ENCODE measurements at regions not wholly inside any gene's neighbourhood (a gene's known extent, or its start where the extent isn't known, plus 50 kb on each side); places are given as distances from the start of the nearest gene placed in this dataset.

DNA sequence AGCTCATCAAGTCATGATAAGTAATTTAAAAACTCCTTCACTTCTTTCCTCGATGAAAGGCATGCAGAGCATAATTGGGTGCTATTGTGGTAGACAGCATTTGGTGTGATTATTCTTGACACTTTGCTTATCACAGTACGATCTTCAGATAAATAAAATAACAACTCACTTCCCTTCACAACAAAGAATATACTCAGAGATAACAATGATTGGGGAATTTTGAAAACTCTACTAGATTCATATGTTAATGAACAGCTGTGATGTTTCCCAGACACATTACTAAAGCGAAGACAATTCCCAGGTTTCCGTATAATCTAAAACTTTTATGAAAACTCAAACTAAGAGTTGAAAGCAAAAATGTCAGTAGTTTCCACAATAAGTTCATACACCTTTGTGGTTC is 670.6 kb upstream of the EPHA7 start:
- H3K4me2 ChIP-seq: no peak overlapping the region
- POLR2A ChIA-PET: no interaction called here
- CTCF ChIA-PET: no interaction called here
- H4K20me1 ChIP-seq (ENCODE audit: insufficient read depth): no peaks in the 10 kb centered on the region
- TF ChIP-seq JUND (IDR thresholded peaks at IDR 0.05) (no peak), RXRA (IDR thresholded peaks at IDR 0.05; ENCODE audit: borderline replicate concordance, low read depth) (no peak), TEAD4 (IDR thresholded peaks at IDR 0.05; ENCODE audit: borderline replicate concordance, insufficient read depth) (no peak), EP300 (IDR thresholded peaks at IDR 0.05; ENCODE audit: borderline replicate concordance in 1 of 2, low read depth in 1 of 2, low read length in 1 of 2) (no peak), GABPA (IDR thresholded peaks at IDR 0.05; ENCODE audit: low read depth) (no peak), POLR2AphosphoS5 (IDR thresholded peaks at IDR 0.05; ENCODE audit: low read depth, low read length) (no peak), MXI1 (IDR thresholded peaks at IDR 0.05; ENCODE audit: low read depth, low read length) (no peak), FOSL2 (IDR thresholded peaks at IDR 0.05; ENCODE audit: borderline replicate concordance, low read depth) (no peak)
- TF ChIP-seq, protein P1, sequence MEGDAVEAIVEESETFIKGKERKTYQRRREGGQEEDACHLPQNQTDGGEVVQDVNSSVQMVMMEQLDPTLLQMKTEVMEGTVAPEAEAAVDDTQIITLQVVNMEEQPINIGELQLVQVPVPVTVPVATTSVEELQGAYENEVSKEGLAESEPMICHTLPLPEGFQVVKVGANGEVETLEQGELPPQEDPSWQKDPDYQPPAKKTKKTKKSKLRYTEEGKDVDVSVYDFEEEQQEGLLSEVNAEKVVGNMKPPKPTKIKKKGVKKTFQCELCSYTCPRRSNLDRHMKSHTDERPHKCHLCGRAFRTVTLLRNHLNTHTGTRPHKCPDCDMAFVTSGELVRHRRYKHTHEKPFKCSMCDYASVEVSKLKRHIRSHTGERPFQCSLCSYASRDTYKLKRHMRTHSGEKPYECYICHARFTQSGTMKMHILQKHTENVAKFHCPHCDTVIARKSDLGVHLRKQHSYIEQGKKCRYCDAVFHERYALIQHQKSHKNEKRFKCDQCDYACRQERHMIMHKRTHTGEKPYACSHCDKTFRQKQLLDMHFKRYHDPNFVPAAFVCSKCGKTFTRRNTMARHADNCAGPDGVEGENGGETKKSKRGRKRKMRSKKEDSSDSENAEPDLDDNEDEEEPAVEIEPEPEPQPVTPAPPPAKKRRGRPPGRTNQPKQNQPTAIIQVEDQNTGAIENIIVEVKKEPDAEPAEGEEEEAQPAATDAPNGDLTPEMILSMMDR (IDR thresholded peaks at IDR 0.05): no peak
- TF ChIP-seq, protein P2, sequence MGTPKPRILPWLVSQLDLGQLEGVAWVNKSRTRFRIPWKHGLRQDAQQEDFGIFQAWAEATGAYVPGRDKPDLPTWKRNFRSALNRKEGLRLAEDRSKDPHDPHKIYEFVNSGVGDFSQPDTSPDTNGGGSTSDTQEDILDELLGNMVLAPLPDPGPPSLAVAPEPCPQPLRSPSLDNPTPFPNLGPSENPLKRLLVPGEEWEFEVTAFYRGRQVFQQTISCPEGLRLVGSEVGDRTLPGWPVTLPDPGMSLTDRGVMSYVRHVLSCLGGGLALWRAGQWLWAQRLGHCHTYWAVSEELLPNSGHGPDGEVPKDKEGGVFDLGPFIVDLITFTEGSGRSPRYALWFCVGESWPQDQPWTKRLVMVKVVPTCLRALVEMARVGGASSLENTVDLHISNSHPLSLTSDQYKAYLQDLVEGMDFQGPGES (IDR thresholded peaks at IDR 0.05; ENCODE audit: low read depth, low read length): no peak
- TF ChIP-seq, protein P3, sequence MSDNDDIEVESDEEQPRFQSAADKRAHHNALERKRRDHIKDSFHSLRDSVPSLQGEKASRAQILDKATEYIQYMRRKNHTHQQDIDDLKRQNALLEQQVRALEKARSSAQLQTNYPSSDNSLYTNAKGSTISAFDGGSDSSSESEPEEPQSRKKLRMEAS (IDR thresholded peaks at IDR 0.05; ENCODE audit: low read depth): no peak
- TF ChIP-seq, protein P4, sequence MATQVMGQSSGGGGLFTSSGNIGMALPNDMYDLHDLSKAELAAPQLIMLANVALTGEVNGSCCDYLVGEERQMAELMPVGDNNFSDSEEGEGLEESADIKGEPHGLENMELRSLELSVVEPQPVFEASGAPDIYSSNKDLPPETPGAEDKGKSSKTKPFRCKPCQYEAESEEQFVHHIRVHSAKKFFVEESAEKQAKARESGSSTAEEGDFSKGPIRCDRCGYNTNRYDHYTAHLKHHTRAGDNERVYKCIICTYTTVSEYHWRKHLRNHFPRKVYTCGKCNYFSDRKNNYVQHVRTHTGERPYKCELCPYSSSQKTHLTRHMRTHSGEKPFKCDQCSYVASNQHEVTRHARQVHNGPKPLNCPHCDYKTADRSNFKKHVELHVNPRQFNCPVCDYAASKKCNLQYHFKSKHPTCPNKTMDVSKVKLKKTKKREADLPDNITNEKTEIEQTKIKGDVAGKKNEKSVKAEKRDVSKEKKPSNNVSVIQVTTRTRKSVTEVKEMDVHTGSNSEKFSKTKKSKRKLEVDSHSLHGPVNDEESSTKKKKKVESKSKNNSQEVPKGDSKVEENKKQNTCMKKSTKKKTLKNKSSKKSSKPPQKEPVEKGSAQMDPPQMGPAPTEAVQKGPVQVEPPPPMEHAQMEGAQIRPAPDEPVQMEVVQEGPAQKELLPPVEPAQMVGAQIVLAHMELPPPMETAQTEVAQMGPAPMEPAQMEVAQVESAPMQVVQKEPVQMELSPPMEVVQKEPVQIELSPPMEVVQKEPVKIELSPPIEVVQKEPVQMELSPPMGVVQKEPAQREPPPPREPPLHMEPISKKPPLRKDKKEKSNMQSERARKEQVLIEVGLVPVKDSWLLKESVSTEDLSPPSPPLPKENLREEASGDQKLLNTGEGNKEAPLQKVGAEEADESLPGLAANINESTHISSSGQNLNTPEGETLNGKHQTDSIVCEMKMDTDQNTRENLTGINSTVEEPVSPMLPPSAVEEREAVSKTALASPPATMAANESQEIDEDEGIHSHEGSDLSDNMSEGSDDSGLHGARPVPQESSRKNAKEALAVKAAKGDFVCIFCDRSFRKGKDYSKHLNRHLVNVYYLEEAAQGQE (IDR thresholded peaks at IDR 0.05; ENCODE audit: low read depth, low read length): no peak
- no peak overlapping the region for H3K4me3 ChIP-seq (ENCODE audit: low read depth in 2 of 2, low read length in 1 of 2)
- WGBS (ENCODE audit: low lambda C conversion rate): 16% methylated on average over 4 of the region's 4 CpGs
- H3K9me3 ChIP-seq: no peaks in the 10 kb centered on the region
- no peak overlapping the region for H3K27ac ChIP-seq (ENCODE audit: low read depth in 2 of 2, low read length in 1 of 2)
- no peaks in the 10 kb centered on the region for H3K4me1 ChIP-seq (ENCODE audit: control insufficient read depth in 1 of 2, insufficient read depth in 2 of 2, low read depth in 1 of 2, low read length in 1 of 2)
- H2AFZ ChIP-seq (ENCODE audit: low read depth): no peak overlapping the region
- H3F3A ChIP-seq (replicated peaks; ENCODE audit: insufficient read depth): no peaks in the 10 kb centered on the region
- H3K27me3 ChIP-seq (ENCODE audit: insufficient read depth): no peaks in the 10 kb centered on the region
- H3K36me3 ChIP-seq (replicated peaks in 1 of 2; ENCODE audit: control insufficient read depth in 1 of 2, insufficient read depth in 2 of 2, low read length in 1 of 2): no peaks in the 10 kb centered on the region
- DNase-seq: no peak
- H3K9me2 ChIP-seq: no peaks in the 10 kb centered on the region
- no peak overlapping the region for H3K9ac ChIP-seq
- no peaks in the 10 kb centered on the region for H3K79me2 ChIP-seq (ENCODE audit: insufficient read depth)

Measured in SK-N-SH (cell line).